ENCODE measurements at regions not wholly inside any gene's neighbourhood (a gene's known extent, or its start where the extent isn't known, plus 50 kb on each side); places are given as distances from the start of the nearest gene placed in this dataset.
"Not testable (repeated sequence)": the region's sequence is repeated elsewhere in the genome, so short reads cannot be mapped to it uniquely, and the experiment has no call there.

GRCh38 chr10:7046615-7047014 is 364.2 kb downstream of the SFMBT2 start:
- no peak overlapping the region for H3K4me3 ChIP-seq
- no peaks in the 10 kb centered on the region for H3K27me3 ChIP-seq (replicated peaks)
- H3K9me3 ChIP-seq (replicated peaks): no peaks in the 10 kb centered on the region
- H3K27ac ChIP-seq: no peak overlapping the region
- DNase-seq (ENCODE audit: low read depth in 1 of 2, low spot score in 2 of 2): no peak
- H3K36me3 ChIP-seq: no peaks in the 10 kb centered on the region
- H3K4me1 ChIP-seq (replicated peaks): no peaks in the 10 kb centered on the region

GRCh38 chr10:7045891-7046599 is 364.8 kb downstream of the SFMBT2 start:
- Histone ChIP-seq H3K36me3 (no peaks in the 10 kb centered on the region), H3K27ac (no peak overlapping the region), H3K4me3 (no peak overlapping the region), H3K9me3 (replicated peaks) (no peaks in the 10 kb centered on the region), H3K4me1 (replicated peaks) (no peaks in the 10 kb centered on the region), H3K27me3 (replicated peaks) (no peaks in the 10 kb centered on the region)
- no peak for DNase-seq (ENCODE audit: low read depth in 1 of 2, low spot score in 2 of 2)

- Histone ChIP-seq H3K36me3 (no peaks in the 10 kb centered on the region), H3K4me3 (no peak overlapping the region), H3K4me1 (replicated peaks) (no peaks in the 10 kb centered on the region), H3K27ac (no peak overlapping the region), H3K27me3 (replicated peaks) (no peaks in the 10 kb centered on the region), H3K9me3 (replicated peaks) (no peaks in the 10 kb centered on the region)
- DNase-seq (ENCODE audit: low read depth in 1 of 2, low spot score in 2 of 2): no peak
Observed at GRCh38 chr10:7043055-7043653, 367.7 kb downstream of the SFMBT2 start.

DNA sequence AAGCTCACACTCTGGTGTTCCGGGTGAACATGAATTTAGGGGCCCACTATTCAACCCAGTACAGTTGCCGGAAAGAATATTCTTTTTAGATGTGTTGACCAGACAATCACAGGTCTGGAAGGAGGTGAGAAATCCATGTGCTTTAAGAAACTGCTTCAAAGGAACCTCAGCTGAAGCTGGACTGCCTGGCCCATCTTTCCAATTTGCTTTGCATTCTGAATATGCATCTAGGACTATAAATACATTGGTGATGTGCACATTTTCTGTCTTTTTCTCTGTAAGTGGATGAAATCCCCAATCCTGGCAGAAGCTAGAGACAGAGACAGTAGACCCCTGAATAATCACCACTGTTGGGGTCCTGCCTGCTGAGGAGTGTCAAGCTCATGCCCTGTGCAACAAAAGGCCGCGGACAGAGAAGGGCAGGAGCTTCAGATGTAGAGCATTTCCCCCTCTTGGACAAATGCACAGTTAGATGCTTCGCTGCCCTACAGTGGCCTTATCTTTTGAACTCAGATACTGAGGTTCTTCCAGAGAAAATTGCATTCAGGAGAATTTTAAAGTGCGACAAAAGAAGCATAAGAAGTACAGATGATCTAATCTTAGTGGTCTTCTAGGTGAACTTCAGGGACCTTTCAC is 368.3 kb downstream of the SFMBT2 start:
- Histone ChIP-seq H3K9me3 (replicated peaks) (no peaks in the 10 kb centered on the region), H3K4me3 (no peak overlapping the region), H3K36me3 (no peaks in the 10 kb centered on the region), H3K27ac (no peak overlapping the region), H3K4me1 (replicated peaks) (no peaks in the 10 kb centered on the region), H3K27me3 (replicated peaks) (no peaks in the 10 kb centered on the region)
- no peak for DNase-seq (ENCODE audit: low read depth in 1 of 2, low spot score in 2 of 2)

DNA sequence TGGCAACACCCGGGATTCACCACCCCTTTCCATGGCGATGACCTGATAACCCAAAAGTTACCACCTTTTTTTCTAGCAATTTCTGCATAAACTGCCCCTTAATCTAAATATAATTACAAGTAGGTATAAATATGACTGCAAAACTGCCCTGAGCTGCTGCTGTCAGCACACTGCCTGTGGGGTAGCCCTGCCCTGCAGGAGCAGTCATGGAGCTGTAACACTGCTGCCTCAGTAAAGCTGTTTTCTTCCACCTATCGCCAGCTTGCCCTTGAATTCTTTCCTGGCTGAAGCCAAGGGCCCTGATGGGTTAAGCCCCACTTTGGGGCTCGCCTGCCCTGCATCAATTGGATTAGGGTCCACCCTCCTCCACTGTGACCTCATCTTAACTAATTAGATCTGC is 368.8 kb downstream of the SFMBT2 start:
- no peaks in the 10 kb centered on the region for H3K27me3 ChIP-seq (replicated peaks)
- no peak overlapping the region for H3K4me3 ChIP-seq
- H3K36me3 ChIP-seq: no peaks in the 10 kb centered on the region
- H3K4me1 ChIP-seq (replicated peaks): no peaks in the 10 kb centered on the region
- H3K9me3 ChIP-seq (replicated peaks): no peaks in the 10 kb centered on the region
- no peak overlapping the region for H3K27ac ChIP-seq
- no peak for DNase-seq (ENCODE audit: low read depth in 1 of 2, low spot score in 2 of 2)

- Histone ChIP-seq H3K27ac (no peak overlapping the region), H3K4me3 (no peak overlapping the region), H3K4me1 (replicated peaks) (no peaks in the 10 kb centered on the region), H3K36me3 (no peaks in the 10 kb centered on the region), H3K9me3 (replicated peaks) (no peaks in the 10 kb centered on the region), H3K27me3 (replicated peaks) (no peaks in the 10 kb centered on the region)
- no peak for DNase-seq (ENCODE audit: low read depth in 1 of 2, low spot score in 2 of 2)
Observed at GRCh38 chr10:7040681-7041080, 370.2 kb downstream of the SFMBT2 start.

DNA sequence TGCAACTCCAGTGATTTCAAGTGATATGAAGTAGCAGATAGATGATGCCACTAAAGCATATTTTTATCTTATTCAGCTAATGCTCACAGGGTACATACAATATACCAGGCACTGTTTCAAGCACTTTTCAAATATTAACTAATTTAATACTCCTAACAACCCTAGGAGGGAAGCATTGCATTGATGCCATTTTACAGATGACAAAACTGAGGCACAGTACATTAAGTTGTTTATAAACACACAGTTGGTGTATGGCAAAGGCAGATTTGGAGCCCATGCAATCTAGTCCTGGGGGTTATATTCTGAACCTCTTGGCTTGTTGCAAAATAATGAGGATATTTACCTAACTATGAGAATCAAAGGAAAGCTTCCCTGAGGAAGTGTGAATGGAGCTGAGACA is 371.0 kb downstream of the SFMBT2 start:
- DNase-seq (ENCODE audit: low read depth in 1 of 2, low spot score in 2 of 2): no peak
- Histone ChIP-seq H3K36me3 (no peaks in the 10 kb centered on the region), H3K27me3 (replicated peaks) (no peaks in the 10 kb centered on the region), H3K4me3 (no peak overlapping the region), H3K27ac (no peak overlapping the region), H3K9me3 (replicated peaks) (no peaks in the 10 kb centered on the region), H3K4me1 (replicated peaks) (no peaks in the 10 kb centered on the region)

DNA sequence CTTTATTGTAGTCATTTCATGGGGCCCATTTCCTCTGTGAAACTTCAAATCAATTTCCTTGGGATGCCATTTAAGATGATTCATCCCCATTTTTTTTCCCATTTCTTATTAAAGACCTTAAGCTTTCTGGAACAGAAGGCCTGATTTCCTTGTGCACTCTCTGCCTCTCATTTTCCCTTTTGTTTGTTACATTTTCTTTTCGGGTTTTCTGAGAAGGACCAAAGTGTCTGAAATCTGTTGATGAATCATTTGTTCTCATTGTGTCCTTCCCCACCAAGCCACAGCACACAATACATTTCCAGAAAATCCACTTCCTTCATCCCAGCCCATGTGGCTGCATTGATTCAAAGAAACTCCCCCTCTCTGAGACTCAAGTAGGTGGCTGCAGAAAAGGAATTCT is 372.4 kb downstream of the SFMBT2 start:
- no peaks in the 10 kb centered on the region for H3K9me3 ChIP-seq (replicated peaks)
- no peaks in the 10 kb centered on the region for H3K4me1 ChIP-seq (replicated peaks)
- no peak for DNase-seq (ENCODE audit: low read depth in 1 of 2, low spot score in 2 of 2)
- H3K36me3 ChIP-seq: no peaks in the 10 kb centered on the region
- no peak overlapping the region for H3K27ac ChIP-seq
- H3K27me3 ChIP-seq (replicated peaks): no peaks in the 10 kb centered on the region
- no peak overlapping the region for H3K4me3 ChIP-seq

DNA sequence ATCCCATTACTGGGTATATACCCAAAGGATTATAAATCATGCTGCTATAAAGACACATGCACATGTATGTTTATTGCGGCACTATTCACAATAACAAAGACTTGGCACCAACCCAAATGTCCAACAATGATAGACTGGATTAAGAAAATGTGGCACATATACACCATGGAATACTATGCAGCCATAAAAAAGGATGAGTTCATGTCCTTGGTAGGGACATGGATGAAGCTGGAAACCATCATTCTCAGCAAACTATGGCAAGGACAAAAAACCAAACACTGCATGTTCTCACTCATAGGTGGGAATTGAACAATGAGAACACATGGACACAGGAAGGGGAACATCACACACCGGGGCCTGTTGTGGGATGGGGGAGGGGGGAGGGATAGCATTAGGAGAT is 373.4 kb downstream of the SFMBT2 start:
- not testable (repeated sequence) for H3K27ac ChIP-seq; H3K4me1 ChIP-seq (replicated peaks); DNase-seq (ENCODE audit: low read depth in 1 of 2, low spot score in 2 of 2); H3K4me3 ChIP-seq; H3K36me3 ChIP-seq; H3K27me3 ChIP-seq (replicated peaks); H3K9me3 ChIP-seq (replicated peaks)

- no peak overlapping the region for H3K4me3 ChIP-seq
- no peaks in the 10 kb centered on the region for H3K27me3 ChIP-seq (replicated peaks)
- H3K9me3 ChIP-seq (replicated peaks): no peaks in the 10 kb centered on the region
- no peaks in the 10 kb centered on the region for H3K4me1 ChIP-seq (replicated peaks)
- no peaks in the 10 kb centered on the region for H3K36me3 ChIP-seq
- no peak for DNase-seq (ENCODE audit: low read depth in 1 of 2, low spot score in 2 of 2)
- no peak overlapping the region for H3K27ac ChIP-seq
Observed at GRCh38 chr10:7036951-7037350, 373.9 kb downstream of the SFMBT2 start.

DNA sequence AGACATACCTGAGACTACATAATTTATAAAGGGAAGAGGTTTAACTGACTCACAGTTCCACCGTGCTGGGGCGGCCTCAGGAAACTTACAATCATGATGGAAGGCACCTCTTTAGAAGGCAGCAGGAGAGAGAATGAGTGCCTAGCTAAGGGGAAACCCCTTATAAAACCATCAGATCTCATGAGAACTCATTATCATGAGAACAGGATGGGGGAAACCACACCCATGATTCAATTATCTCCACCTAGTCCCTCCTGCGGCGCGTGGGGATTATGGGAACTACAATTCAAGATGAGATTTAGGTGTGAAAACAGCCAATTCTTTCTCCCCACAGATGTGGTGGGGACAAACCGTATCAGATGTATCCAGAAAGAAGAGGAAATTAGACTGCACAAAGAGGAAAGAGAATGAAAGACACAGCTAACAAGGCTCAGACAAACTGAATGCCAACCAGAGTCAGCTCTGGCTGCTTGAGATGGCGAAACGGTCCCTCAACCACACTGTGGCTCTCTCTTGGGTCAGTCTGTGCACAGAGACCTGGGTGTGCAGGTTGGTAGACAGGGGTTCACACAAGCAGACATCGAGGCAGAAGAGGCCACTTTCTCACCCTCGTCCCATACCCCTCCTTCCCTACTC is 375.6 kb downstream of the SFMBT2 start:
- no peaks in the 10 kb centered on the region for H3K36me3 ChIP-seq
- no peak overlapping the region for H3K4me3 ChIP-seq
- H3K9me3 ChIP-seq (replicated peaks): no peaks in the 10 kb centered on the region
- H3K4me1 ChIP-seq (replicated peaks): no peaks in the 10 kb centered on the region
- H3K27me3 ChIP-seq (replicated peaks): no peaks in the 10 kb centered on the region
- DNase-seq (ENCODE audit: low read depth in 1 of 2, low spot score in 2 of 2): no peak
- H3K27ac ChIP-seq: no peak overlapping the region

DNA sequence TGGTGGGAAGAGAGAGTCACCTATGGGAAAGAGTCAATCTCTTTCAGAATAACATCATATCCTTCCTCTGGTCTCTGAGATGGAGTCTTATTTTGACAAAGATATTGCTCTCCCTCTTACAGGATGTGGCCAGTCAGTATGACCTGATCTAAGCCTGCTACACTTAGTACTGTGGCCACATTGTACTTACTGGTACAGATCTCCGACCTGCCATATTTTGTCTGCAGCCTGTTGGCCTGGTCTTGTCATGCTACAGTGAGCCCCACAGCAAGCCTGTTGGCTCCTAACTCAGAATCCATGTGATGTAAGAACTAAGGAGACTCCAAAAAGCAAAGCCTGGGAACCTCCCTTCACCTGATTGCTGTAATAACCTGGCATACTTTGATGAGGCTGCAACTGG is 377.8 kb downstream of the SFMBT2 start:
- Histone ChIP-seq H3K9me3 (replicated peaks) (no peaks in the 10 kb centered on the region), H3K27me3 (replicated peaks) (no peaks in the 10 kb centered on the region), H3K36me3 (no peaks in the 10 kb centered on the region), H3K27ac (no peak overlapping the region), H3K4me1 (replicated peaks) (no peaks in the 10 kb centered on the region), H3K4me3 (no peak overlapping the region)
- DNase-seq (ENCODE audit: low read depth in 1 of 2, low spot score in 2 of 2): no peak

GRCh38 chr10:7030134-7030855 is 380.5 kb downstream of the SFMBT2 start:
- Histone ChIP-seq H3K4me1 (replicated peaks) (no peaks in the 10 kb centered on the region), H3K27ac (no peak overlapping the region), H3K36me3 (no peaks in the 10 kb centered on the region), H3K4me3 (no peak overlapping the region), H3K9me3 (replicated peaks) (no peaks in the 10 kb centered on the region), H3K27me3 (replicated peaks) (no peaks in the 10 kb centered on the region)
- no peak for DNase-seq (ENCODE audit: low read depth in 1 of 2, low spot score in 2 of 2)

GRCh38 chr10:7029672-7030071 is 381.2 kb downstream of the SFMBT2 start:
- DNase-seq (ENCODE audit: low read depth in 1 of 2, low spot score in 2 of 2): no peak
- Histone ChIP-seq H3K9me3 (replicated peaks) (no peaks in the 10 kb centered on the region), H3K27ac (no peak overlapping the region), H3K4me3 (no peak overlapping the region), H3K4me1 (replicated peaks) (no peaks in the 10 kb centered on the region), H3K36me3 (no peaks in the 10 kb centered on the region), H3K27me3 (replicated peaks) (no peaks in the 10 kb centered on the region)
